Neuronal stem cell (in vitro differentiated cells): ENCODE measurements at regions not wholly inside any gene's neighbourhood (a gene's known extent, or its start where the extent isn't known, plus 50 kb on each side); places are given as distances from the start of the nearest gene placed in this dataset.

Experiments used
- DNase-seq: peaks from one replicate; pipeline ENCODE4 v3.0.0-alpha.2; 2013; ENCODE audit warnings: low spot score
- H2AFZ ChIP-seq: one replicate; pipeline ENCODE4 v1.6.1; 2013; ENCODE audit warnings: mild to moderate bottlenecking, low read length, inconsistent platforms
- H2AK5ac ChIP-seq: 2 replicates; pipeline ENCODE4 v1.6.1; 2013; ENCODE audit warnings: low read depth, mild to moderate bottlenecking, inconsistent platforms, low read length, moderate library complexity, mixed read lengths
- H2BK120ac ChIP-seq: 2 replicates; pipeline ENCODE4 v1.6.1; 2013; ENCODE audit warnings: low read depth, mild to moderate bottlenecking, inconsistent platforms, low read length, moderate library complexity, mixed read lengths
- H2BK12ac ChIP-seq: one replicate; pipeline ENCODE4 v1.6.1; 2013; ENCODE audit warnings: low read length, inconsistent platforms
- H2BK15ac ChIP-seq: 2 replicates; pipeline ENCODE4 v1.6.1; 2013; ENCODE audit warnings: mild to moderate bottlenecking, low read length, inconsistent platforms, mixed read lengths
- H2BK5ac ChIP-seq: one replicate; pipeline ENCODE4 v1.6.1; 2013; ENCODE audit warnings: inconsistent platforms, mild to moderate bottlenecking, low read length, moderate library complexity
- H3K14ac ChIP-seq: one replicate; pipeline ENCODE4 v1.6.1; 2013; ENCODE audit warnings: low read length, inconsistent platforms
- H3K18ac ChIP-seq: 2 replicates; pipeline ENCODE4 v1.6.1; 2013; ENCODE audit warnings: low read length, inconsistent platforms
- H3K23ac ChIP-seq: 2 replicates; pipeline ENCODE4 v1.6.1; 2013; ENCODE audit warnings: low read depth, mild to moderate bottlenecking, mixed read lengths, low read length, inconsistent platforms; ENCODE audit not compliant: poor library complexity
- H3K27ac ChIP-seq: replicated peaks from 3 replicates; pipeline ENCODE4 v1.5.1; 2013; ENCODE audit warnings: low read length, inconsistent platforms
- H3K27me3 ChIP-seq, 3 experiments: 2 replicates each; pipeline ENCODE4 v1.6.1; 2013; ENCODE audit warnings: low read length in 3 of 3, mild to moderate bottlenecking in 2 of 3, inconsistent platforms in 1 of 3, low read depth in 1 of 3, mixed read lengths in 1 of 3, moderate library complexity in 1 of 3; ENCODE audit not compliant: control insufficient read depth in 3 of 3, insufficient read depth in 3 of 3
- H3K36me3 ChIP-seq, 2 donors: replicated peaks in 1 of 2; 2 replicates each; pipeline ENCODE4 v1.6.1; 2013; ENCODE audit warnings: low read length in 2 of 2; ENCODE audit not compliant: control insufficient read depth in 2 of 2, insufficient read depth in 2 of 2
- H3K4ac ChIP-seq: 2 replicates; pipeline ENCODE4 v1.6.1; 2013; ENCODE audit warnings: inconsistent platforms, mild to moderate bottlenecking, low read length, moderate library complexity
- H3K4me1 ChIP-seq, 2 donors: 1 replicate in 1 of 2; 2 replicates in 1 of 2; pipeline ENCODE4 v1.6.1; 2013; ENCODE audit warnings: low read length in 2 of 2, low read depth in 1 of 2; ENCODE audit not compliant: control insufficient read depth in 2 of 2, insufficient read depth in 1 of 2
- H3K4me2 ChIP-seq: one replicate; pipeline ENCODE4 v1.6.1; 2013; ENCODE audit warnings: mild to moderate bottlenecking, low read length, inconsistent platforms; ENCODE audit not compliant: insufficient read depth, poor library complexity, severe bottlenecking
- H3K4me3 ChIP-seq, 2 donors: 2 replicates each; pipeline ENCODE4 v1.5.1; 2013; ENCODE audit warnings: low read length in 2 of 2, mild to moderate bottlenecking in 2 of 2, inconsistent platforms in 1 of 2, moderate library complexity in 1 of 2
- H3K79me1 ChIP-seq: one replicate; pipeline ENCODE4 v1.6.1; 2013; ENCODE audit warnings: low read depth, mild to moderate bottlenecking, inconsistent platforms, low read length, moderate library complexity
- H3K9ac ChIP-seq: one replicate; pipeline ENCODE4 v1.6.1; 2013; ENCODE audit warnings: mild to moderate bottlenecking, low read depth, low read length, inconsistent platforms; ENCODE audit not compliant: poor library complexity
- H3K9me3 ChIP-seq, 2 donors: replicated peaks in 1 of 2; 2 replicates each; pipeline versions ENCODE3 to v1.6.1; 2013; ENCODE audit warnings: low read length in 2 of 2, mild to moderate bottlenecking in 2 of 2, inconsistent platforms in 1 of 2, low read depth in 1 of 2, mixed read lengths in 1 of 2, moderate library complexity in 1 of 2; ENCODE audit not compliant: control insufficient read depth in 2 of 2, insufficient read depth in 1 of 2
- H4K8ac ChIP-seq: one replicate; pipeline ENCODE4 v1.6.1; 2013; ENCODE audit warnings: low read depth, mild to moderate bottlenecking, inconsistent platforms, low read length, moderate library complexity
- H4K91ac ChIP-seq: one replicate; pipeline ENCODE4 v1.6.1; 2013; ENCODE audit warnings: low read length, low read depth, mild to moderate bottlenecking, inconsistent platforms; ENCODE audit not compliant: poor library complexity
- WGBS, 2 donors: extraction: QIAGEN DNeasy Blood & Tissue Kit; methylation state at CpG; one replicate each; pipeline ENCODE4 v1.1.7; 2013; ENCODE audit warnings: missing lambda C conversion rate in 2 of 2, mixed read lengths in 1 of 2; ENCODE audit not compliant: insufficient read length in 2 of 2, insufficient replicate concordance in 1 of 2; ENCODE audit errors: extremely low coverage in 2 of 2; 5-methylcytosine and 5-hydroxymethylcytosine counted together

DNA sequence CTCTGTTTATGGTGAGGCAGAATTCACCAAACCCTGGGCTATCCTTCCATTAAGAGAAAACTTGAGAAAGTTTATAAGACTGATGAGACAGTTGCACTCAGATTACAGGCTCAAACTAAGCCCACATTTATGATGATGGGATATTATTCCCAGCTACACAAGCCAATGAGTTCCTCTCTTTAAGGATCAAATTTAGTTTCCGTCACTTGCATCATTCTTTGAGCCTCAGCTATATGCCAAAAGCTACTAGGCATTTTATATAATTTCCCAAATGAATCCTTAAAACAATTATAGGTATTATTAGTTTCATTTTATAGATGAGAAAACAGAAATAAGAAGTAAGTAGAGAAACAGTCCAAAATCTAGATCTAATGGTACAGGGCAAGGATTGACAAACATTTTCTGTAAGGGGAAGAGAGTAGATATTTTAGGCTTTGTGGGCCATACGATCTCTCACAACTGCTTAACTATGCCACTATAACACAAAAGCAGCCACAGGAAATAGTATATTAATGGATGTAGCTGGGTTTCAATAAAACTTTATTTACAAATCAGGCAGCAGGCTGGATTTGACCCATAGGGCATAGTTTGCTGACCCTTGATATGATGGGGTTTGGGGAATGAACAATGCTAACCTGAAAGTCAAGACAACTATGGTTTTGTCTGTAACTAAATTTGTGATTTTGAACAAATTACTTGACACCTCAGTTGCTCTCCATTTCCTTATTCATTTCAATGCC lies 91.8 kb upstream of the PLXNC1 start:
- no peak overlapping the region for H4K8ac ChIP-seq

DNA sequence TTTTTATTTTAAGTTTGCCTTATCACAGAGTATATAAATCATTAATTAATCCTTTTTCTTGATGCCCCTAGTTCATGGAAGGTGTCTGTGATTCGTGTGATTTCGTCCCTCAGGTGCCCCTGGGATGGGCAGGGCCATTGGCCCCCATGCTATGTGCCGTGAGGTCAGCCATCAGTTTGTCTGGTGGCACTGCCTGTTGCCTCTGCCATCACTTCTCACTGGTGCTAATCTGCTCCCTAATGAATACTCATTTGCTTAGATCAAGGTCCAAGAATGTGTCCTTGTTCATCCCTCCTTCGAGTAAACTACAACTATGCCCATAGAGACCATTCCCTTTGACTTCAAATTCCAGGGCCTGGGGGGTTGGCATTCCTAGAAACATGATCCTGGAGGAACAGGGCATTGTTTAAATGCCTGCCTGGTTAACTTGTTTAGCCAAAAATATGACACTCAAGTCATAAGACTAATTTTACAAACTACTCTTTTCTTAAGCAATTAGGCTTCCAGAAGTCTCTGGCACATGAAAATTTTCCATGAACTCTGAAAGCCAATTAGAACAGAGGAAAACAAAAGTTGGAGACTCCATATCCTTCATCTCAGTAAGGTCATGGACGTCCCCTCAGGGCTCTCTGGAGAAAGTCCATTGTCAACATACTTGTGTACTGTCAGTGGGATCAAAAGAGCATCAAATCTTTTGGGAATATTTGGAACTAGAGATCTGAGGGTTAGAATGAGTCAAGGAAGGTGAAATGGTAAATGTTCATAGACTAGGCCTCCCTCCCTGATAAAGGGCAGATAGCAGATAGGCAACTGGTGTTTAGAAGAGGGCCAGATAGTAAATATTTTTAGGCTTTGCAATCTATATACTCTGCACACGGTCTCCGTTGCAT lies 90.9 kb upstream of the PLXNC1 start:
- no peak overlapping the region for H3K4ac ChIP-seq
- WGBS, 2 donors: no CpG with 5 or more reads among the region's 7 CpGs
- no peaks in the 10 kb centered on the region for H3K79me1 ChIP-seq
- no peak overlapping the region for H3K23ac ChIP-seq
- no peak overlapping the region for H2AFZ ChIP-seq
- no peak for DNase-seq
- H4K91ac ChIP-seq: no peak overlapping the region
- no peak overlapping the region for H3K9ac ChIP-seq
- no peak overlapping the region for H2AK5ac ChIP-seq
- H2BK12ac ChIP-seq: no peak overlapping the region
- H3K36me3 ChIP-seq: no peaks in the 10 kb centered on the region
- H4K8ac ChIP-seq: no peak overlapping the region
- H3K4me1 ChIP-seq: peaks cover 0 to 3% of the 10 kb centered on the region in 2 donors
- H3K27ac ChIP-seq: no peak overlapping the region
- no peak overlapping the region for H2BK120ac ChIP-seq
- H2BK15ac ChIP-seq: no peak overlapping the region
- H3K9me3 ChIP-seq: peaks cover 0 to 2% of the 10 kb centered on the region in 2 donors
- no peak overlapping the region for H3K4me3 ChIP-seq
- no peak overlapping the region for H2BK5ac ChIP-seq
- H3K4me2 ChIP-seq: no peak overlapping the region
- no peak overlapping the region for H3K18ac ChIP-seq
- no peaks in the 10 kb centered on the region for H3K27me3 ChIP-seq
- no peak overlapping the region for H3K14ac ChIP-seq

More for the DNA sequence above, 91.8 kb upstream of the PLXNC1 start:
- H2BK12ac ChIP-seq: no peak overlapping the region
- no peak overlapping the region for H3K4me2 ChIP-seq
- H2BK15ac ChIP-seq: no peak overlapping the region
- no peak overlapping the region for H3K4ac ChIP-seq
- H2BK5ac ChIP-seq: no peak overlapping the region
- no peak overlapping the region for H2AK5ac ChIP-seq
- no peak for DNase-seq
- H3K23ac ChIP-seq: no peak overlapping the region
- whole genome bisulfite sequencing, 2 donors: no CpG with 5 or more reads among the region's 2 CpGs
- H3K9me3 ChIP-seq: peaks cover 0 to 2% of the 10 kb centered on the region in 2 donors
- peaks cover 0 to 3% of the 10 kb centered on the region in 2 donors for H3K4me1 ChIP-seq
- no peak overlapping the region for H4K91ac ChIP-seq
- no peak overlapping the region for H3K27ac ChIP-seq
- no peaks in the 10 kb centered on the region for H3K36me3 ChIP-seq
- no peak overlapping the region for H3K18ac ChIP-seq
- no peak overlapping the region for H2BK120ac ChIP-seq
- H3K4me3 ChIP-seq: no peak overlapping the region
- H3K27me3 ChIP-seq: no peaks in the 10 kb centered on the region
- no peaks in the 10 kb centered on the region for H3K79me1 ChIP-seq
- no peak overlapping the region for H3K14ac ChIP-seq
- H3K9ac ChIP-seq: no peak overlapping the region
- H2AFZ ChIP-seq: no peak overlapping the region

DNA sequence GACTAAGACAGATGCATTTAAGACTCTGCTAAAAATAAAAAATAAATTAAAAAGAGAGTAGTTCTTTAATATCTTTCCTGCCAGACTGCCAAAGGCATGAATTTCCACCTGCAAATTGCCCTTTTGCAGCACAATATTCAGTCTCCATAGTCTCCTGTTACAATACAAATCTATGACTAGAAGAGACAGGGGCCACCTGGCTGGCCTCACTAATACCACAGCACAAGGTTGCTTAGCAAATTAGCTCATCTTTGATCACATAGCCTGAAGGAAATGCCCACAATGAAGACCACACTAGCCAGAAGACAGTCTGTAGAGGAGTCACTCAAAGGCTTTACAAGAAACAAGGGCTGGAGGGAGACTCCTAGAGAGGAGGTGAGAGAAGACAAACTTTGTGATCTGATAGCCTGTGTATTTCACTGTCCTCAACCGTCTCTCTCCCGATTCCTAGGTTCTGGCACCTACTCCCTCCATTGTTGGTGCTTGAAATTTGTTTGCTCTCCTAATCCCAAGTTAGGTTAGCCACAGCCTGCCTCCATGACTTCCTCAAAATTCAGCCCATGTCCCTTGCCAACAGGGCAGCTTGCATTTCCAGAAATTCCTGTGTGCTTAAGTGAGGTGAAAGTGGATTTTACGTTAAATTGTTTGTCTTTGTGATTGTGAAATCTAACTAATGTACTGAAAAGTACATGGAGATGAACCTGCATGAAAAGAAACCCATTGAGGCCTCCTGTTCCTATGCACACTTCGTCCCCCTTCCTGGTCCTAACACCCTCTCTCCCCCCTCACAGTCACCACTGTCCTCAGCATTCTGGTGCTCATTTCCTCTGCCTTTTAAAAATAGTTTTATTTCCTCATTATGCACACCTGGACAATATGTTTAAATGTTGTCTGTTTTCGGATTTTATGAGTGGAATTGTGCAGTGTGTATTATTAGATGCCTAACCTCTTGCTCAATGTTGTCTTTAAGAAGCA lies 88.7 kb upstream of the PLXNC1 start:
- Histone ChIP-seq H4K91ac (no peak overlapping the region), H3K4me1 (peaks cover 0 to 2% of the 10 kb centered on the region in 2 donors), H2AK5ac (no peak overlapping the region), H4K8ac (no peak overlapping the region), H3K27ac (no peak overlapping the region), H2BK120ac (no peak overlapping the region), H3K79me1 (peaks cover 2% of the 10 kb centered on the region), H3K23ac (no peak overlapping the region), H3K9ac (no peak overlapping the region), H2BK12ac (no peak overlapping the region), H3K27me3 (no peaks in the 10 kb centered on the region), H3K4ac (no peak overlapping the region), H3K36me3 (no peaks in the 10 kb centered on the region), H3K18ac (no peak overlapping the region), H3K14ac (no peak overlapping the region), H2BK15ac (no peak overlapping the region), H3K4me2 (no peak overlapping the region), H3K4me3 (no peak overlapping the region), H2BK5ac (no peak overlapping the region), H3K9me3 (no peaks in the 10 kb centered on the region), H2AFZ (no peak overlapping the region)
- no CpG with 5 or more reads among the region's 5 CpGs for WGBS, 2 donors
- DNase-seq: no peak
